Stimulated activated CD4-positive, alpha-beta T cell treated with anti-CD3 and anti-CD28 coated beads, Interleukin-15, amount 100 ng/mL, for 48 hours (primary cell): ENCODE measurements at regions not wholly inside any gene's neighbourhood (a gene's known extent, or its start where the extent isn't known, plus 50 kb on each side); places are given as distances from the start of the nearest gene placed in this dataset.
"Not testable (repeated sequence)": the region's sequence is repeated elsewhere in the genome, so short reads cannot be mapped to it uniquely, and the experiment has no call there.

ENCODE experiments used
- DNase-seq, 2 donors: peaks; one replicate each; pipeline ENCODE4 v3.0.0-alpha.2; 2020; ENCODE audit warnings: low read depth in 2 of 2

- no peak for DNase-seq
Measured at GRCh38 chr5:71771191-71771590, 52.1 kb downstream of the CARTPT start.

DNA sequence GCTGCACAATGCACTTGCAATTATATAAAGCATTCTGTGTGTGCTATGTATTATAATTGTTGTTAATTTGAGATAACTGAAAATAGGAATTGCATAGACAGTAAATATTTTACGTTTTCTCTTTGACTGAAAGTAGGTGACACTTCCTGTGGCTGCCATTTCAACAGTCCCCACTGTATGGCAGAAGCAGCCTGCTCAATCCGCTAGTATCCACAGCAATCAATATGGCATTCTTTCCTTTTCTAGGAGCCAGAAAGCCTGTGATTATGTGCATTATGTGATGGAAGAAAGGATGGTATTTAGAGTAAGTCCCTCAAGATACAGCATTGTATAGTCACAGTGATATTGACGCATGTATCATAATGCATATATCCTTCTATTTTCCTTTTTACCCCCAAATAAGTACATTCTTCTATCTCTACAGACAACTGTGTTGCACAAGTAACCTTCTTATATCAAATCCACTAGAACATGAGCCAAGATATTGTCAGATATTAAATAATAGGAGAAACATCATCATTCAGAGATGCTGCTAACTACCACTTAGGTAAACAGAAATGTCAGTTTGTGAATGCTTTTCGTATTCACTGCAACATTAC, 59.7 kb downstream of the CARTPT start:
- DNase-seq: no peak

DNA sequence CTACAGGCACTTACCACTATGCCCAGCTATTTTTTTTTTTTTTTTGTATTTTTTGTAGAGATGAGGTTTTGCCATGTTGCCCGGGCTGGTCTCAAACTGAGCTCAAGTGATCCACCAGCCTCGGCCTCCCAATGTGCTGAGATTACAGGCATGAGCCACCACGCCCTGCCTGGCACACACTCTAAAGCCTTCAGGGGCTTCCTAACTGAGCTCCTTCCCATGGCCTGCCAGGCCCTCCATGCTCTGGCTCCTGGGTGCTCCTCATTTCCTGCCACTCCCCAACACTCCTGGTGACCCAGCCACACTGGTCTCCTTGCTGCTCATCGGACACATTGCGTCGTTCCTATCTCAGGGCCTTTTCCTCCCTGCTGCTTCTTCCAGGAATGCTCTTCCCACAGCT, 61.5 kb downstream of the CARTPT start:
- no peak for DNase-seq

DNA sequence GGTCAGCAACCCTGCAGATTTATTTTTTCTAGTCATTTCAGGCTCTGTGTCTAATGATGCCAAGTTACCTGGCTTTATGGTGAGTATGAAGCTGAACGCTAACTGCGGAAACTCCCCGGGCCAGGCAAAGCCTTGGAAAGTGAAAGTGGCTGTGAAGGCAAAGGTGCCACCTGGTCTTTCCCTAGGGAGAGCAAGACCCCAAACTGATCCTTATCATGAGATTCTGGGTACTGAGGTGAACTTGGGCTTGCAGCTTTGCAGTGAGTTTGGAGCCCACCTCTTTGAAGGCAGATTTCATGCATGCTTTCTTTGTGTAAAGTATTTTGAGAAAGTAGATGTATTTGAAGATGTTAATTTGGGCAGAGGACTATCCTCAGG, 63.3 kb downstream of the CARTPT start:
- no peak for DNase-seq

GRCh38 chr5:71782771-71783770, 64.0 kb downstream of the CARTPT start:
- peak; percentile 62 for DNase-seq

- DNase-seq: no peak
Measured at GRCh38 chr5:71783891-71784290, 64.8 kb downstream of the CARTPT start.

DNA sequence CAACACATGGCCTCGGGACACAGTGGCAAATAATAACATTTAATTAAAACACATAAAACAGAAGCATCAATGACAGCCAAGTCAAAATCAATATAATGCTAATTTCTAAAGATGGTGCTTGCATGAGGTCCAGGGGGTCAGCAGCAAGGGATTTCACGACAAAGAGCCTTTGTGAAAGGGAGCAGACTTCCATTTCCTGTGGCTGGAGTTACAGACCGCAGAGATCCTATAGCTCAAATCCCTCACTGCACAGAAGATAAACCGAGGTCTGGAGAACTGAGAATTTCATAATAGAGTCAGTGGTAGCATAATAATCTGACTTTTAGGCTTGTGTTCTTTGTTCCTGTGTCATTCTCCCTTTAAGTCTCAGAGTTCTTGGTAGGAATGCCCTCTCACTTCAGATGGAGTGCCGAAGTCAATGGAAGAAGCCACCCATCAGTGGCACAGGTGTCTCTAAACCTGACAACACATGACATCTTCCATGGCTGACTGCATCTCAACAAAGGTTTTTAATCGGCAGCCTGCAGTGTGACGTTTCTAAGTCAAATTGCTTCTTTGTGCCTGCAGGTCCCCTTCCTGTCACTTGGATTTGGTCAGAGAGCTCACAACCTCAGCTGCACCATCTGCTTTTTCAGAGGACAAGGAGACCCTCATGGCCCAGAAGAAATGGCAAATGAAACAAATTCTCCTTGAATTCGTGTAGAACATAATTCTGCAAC, 67.4 kb downstream of the CARTPT start:
- no peak for DNase-seq

GRCh38 chr5:71788794-71789193, 69.7 kb downstream of the CARTPT start:
- DNase-seq: no peak

DNA sequence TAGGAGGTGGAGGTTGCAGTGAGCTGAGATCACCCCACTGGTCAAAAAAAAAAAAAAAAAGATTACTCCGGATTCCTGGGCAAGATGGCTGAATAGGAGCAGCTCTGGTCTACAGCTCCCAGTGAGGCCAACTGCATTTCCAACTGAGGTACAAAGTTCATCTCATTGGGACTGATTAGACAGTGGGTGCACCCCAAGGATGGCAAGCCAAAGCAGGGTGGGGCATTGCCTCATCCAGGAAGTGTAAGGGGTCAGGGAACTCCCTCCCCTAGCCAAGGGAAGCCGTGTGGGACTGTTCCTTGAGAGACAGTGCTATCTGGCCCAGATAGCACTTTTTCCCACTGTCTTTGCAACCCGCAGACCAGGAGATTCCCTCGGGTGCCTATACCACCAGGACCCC, 70.7 kb downstream of the CARTPT start:
- DNase-seq: no peak

GRCh38 chr5:71790433-71790832, 71.4 kb downstream of the CARTPT start:
- no peak for DNase-seq

DNA sequence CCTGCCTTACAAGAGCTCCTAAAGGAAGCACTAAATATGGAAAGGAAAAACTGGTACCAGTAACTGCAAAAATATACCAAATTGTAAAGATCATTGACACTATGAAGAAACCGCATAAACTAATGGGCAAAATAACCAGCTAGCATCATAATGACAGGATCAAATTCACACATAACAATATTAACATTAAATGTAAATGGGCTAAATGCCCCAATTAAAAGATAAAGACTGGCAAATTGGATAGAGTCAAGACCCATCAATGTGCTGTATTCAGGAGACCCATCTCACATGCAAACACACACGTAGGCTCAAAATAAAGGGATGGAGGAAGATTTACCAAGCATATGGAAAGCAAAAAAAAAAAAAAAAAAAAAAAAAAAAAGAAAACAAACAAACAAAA, 73.0 kb downstream of the CARTPT start:
- not testable (repeated sequence) for DNase-seq

DNA sequence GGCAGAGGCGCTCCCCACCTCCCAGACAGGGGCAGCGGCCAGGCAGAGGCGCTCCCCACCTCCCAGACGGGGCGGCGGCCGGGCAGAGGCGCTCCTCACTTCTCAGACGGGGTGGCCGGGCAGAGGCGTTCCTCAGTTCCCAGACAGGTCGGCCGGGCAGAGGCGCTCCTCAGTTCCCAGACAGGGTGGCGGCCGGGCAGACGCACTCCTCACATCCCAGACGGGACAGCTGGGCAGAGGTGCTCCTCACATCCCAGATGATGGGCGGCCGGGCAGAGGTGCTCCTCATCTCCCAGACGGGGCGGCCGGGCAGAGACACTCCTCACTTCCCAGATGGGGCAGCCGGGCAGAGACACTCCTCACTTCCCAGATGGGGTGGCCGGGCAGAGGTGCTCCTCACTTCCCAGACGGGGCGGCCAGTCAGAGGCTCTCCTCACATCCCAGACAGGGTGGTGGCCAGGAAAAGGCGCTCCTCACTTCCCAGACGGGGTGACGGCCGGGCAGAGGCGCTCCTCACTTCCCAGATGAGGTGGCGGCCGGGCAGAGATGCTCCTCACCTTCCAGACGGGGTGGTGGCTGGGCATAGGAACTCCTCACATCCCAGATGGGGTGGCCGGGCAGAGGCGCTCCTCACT, 75.1 kb downstream of the CARTPT start:
- DNase-seq: no peak

DNA sequence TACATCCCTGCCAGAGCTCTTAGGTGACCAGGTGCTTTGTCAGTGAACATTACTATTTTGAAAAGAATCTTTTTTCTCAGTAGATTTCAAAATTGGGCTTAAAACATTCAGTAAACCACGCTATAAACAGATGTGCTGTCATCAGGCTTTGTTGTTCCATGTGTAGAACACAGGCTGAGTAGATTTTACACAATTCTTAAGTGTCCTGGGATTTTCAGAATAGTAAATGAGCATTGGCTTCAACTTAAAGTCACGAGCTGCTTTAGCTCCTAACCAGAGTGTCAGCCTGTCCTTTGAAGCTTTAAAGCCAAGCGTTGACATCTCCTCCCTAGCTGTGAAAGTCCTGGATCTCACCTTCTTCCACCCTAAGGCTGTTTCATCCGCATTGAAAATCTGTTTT, 83.6 kb downstream of the CARTPT start:
- no peak for DNase-seq

GRCh38 chr5:71806711-71807110, 87.6 kb downstream of the CARTPT start:
- DNase-seq: no peak

DNA sequence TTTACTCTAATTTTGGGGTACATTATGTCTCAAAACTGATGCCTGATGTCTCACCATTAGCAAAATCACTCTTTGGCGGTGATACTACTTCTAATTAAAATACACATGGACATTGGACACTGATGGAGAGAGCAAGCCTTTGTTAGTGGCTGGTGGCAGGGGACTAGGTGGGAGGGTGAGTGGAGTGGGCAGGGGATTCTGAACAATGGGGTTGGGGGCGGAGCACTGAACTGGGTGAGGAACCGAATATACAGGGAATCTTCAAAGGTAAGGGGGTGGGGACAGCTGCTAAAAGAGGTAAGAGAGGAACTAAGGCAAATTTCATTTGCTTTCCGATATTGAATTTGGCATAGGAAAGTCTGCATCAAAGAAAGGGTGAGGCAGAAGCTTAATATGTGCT, 88.8 kb downstream of the CARTPT start:
- DNase-seq: no peak

DNA sequence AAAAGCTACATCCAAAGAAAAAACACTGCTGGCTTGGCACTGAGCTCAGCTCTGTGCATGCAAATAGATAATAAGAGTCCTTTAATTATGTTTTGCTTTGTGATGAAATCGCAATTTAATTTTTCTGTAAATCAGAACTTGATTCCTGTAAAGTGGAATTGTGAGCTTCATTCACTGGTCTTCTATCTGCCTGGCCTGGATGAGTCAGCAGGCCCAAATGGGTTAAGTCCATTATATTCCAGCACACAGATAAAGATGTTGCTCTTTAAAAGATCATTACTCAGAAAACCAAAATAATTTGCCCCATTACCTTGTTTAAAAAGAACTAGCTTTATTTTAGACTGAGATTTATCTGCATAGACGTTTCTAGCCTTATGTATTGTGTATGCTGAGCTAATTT, 90.4 kb downstream of the CARTPT start:
- DNase-seq: no peak

DNA sequence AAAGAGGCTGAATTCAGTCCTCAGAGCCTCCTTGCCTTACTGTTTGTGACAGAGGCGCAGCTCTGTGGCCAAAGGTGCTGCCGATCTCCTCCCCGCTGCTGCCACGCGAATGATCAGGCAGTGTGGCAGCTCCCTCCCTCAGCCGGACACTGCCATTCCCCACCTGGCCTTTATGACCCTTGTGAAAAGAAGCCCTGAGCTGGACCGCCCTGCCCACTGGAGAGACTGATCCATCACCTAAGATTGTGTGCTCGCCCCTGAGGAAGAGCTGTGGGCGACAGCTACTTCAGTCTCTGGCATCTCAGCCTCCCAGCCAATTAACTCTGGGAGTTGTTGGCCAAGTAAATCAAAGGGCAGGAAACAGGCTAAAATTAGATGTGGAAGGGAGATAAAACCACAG, 90.9 kb downstream of the CARTPT start:
- DNase-seq: no peak

DNA sequence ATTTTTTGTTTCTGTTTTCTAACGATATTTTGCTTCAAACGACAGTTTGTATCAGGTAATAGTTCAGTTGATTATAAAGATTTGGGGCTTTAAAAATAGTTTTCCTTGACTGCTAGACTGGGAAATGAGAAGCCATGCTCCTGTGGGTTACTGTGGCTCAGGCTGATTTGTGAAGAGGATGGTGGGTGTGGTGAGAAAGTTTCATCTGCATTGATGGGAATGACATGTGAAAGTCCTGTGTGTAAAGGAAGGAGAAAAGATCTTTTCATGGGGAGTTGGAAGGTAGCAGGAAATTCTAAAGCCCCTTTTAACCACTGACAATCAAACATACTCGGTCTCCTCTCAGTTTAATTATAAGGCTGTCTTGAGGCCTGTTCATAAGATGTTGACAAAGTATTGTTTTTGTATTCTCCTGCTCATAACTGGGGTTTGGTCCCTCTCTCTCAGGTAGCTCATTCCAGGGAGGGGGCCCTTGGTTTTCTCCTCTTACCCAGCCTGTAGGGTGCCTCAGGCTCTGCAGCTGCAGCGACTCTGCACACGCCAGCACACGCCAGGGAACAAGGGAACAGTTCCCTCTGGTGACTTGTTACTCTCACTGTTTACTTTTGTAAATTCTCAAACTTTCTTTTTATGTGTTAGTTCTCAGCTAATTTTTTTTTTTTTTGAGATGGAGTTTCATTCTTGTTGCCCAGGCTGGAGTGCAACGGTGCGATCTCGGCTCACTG, 91.6 kb downstream of the CARTPT start:
- no peak for DNase-seq

GRCh38 chr5:71811779-71812178, 92.7 kb downstream of the CARTPT start:
- DNase-seq: no peak

GRCh38 chr5:71816307-71816706, 97.2 kb downstream of the CARTPT start:
- DNase-seq: no peak

DNA sequence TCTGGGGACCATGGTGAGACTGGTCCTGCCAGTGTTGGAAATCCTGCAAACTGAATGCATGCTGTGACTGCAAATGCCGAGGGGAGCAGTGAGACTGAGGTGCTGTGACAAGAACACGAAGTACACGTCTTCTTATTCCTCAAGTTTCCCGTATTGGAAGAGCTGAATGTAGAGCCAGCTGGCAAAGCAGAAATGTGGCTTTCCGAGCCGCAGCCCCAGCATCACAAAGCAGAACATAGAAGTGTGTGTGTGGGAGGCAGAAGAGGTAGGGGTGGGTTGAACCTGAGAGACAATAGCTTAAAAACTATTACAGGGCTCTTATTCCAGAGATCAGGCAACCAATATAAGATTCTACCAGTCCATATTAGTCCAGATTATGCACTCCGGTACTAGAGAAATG, 98.8 kb downstream of the CARTPT start:
- no peak for DNase-seq

DNA sequence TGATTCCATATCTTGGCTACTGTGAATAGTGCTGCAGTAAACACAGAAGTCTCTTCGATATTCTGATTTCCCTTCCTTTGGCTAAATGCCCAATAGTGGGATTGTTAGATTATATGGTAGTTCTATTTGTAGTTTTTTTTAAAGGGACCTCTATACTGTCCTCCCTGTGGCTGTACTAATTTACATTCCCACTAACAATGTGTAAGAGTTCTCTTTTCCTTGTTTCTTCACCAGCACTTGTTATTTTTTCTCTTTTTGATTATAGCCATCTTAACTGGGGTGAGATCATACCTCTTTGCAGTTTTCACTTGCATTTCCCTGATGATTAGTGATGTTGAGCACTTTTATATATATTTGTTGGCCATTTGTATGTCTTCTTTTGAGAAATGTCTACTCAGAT, 102.0 kb downstream of the CARTPT start:
- DNase-seq: no peak
